T47D (cell line): ENCODE measurements at regions not wholly inside any gene's neighbourhood (a gene's known extent, or its start where the extent isn't known, plus 50 kb on each side); places are given as distances from the start of the nearest gene placed in this dataset.

ENCODE experiments used
- DNase-seq, 2 experiments: peaks; one replicate each; pipeline versions ENCODE4 v3.0.0 to v3.0.0-alpha.2; 2011 to 2012; ENCODE audit warnings: low read depth in 1 of 2, low spot score in 1 of 2
- JUND ChIP-seq: IDR thresholded peaks from 2 replicates; pipeline ENCODE4 v1.6.1; 2012; ENCODE audit warnings: low read depth
- in situ Hi-C: cut with HindIII; loops from 2 replicates; pipeline ENCODE4 v1.10.0; 2016; ENCODE audit warnings: low sequenced_read_pairs, low pct_unique_long_range_greater_than_20kb

DNA sequence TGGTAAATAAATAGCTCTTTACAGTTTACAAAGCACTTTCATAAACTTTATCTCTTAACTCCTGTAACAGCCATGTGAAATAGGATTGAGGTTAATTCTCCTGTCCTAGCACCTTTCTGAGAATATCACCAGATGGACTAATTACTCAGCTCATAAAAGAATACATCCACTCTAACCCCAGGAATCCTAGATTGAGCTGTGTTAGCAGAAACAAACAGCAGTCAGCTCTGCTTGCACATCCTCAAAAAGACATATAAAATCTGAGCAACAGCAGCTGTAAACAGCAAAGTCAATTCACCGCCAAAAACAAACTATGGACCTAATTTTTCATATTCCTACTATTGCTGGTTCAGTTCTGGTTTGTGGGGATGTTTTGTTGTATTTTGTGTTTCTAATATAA, 182.8 kb downstream of the QDPR start:
- TF ChIP-seq JUND = no peak
- in situ Hi-C loops = no loop called here
- DNase-seq = no peak

DNA sequence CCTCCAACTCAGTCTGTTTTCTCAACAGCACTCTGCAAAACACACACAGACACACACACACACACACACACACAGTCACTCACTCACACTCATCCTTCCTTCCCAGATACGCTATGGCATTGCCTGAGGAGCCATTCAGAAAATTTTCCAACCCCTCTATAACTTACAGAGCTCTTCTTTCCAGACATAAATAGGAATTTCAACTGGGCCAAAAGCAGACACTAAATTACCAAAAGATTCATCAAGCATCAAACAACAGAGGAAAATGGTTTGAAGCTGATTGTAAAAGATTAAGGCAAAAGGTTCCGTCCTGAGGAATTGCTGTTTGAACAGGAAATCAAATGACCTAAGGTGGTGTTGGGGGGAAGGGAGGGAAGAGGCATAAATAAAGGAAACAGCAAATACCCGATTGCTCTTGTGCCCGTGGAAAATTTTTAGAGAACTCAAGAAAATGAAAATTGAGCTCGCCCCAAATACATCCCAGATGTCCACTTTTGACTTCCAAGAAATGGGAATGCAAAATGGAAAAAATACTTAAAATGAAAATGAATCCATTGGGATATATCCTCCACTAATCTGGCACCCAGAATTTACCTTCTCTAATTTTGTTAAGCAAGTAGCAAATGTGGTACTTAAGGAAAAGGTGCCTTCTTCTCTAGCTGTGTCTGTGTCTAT, 183.6 kb downstream of the QDPR start:
- in situ Hi-C loops = no loop called here
- no peak for TF ChIP-seq JUND
- DNase-seq = no peak

DNA sequence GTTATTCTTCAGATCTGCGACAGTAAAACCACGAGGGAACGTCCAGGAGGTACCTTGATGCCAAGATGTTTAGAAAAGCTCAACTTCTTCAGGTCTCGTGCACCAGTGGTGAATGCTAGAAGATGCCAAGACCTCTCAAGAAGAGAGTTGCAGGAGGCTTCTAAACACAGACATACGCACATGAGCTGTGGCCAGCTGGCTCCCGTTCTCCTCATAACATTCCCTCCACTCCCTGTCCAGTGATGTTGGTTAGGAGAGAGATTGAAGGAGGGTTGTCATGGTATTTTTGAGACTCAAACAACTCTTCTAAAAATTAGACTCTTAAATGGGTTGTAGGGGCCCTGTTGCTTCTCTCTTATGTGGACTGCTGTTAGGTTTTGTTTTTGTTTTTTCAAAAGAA, 184.3 kb downstream of the QDPR start:
- DNase-seq = no peak
- in situ Hi-C loops = no loop called here
- TF ChIP-seq JUND = no peak

DNA sequence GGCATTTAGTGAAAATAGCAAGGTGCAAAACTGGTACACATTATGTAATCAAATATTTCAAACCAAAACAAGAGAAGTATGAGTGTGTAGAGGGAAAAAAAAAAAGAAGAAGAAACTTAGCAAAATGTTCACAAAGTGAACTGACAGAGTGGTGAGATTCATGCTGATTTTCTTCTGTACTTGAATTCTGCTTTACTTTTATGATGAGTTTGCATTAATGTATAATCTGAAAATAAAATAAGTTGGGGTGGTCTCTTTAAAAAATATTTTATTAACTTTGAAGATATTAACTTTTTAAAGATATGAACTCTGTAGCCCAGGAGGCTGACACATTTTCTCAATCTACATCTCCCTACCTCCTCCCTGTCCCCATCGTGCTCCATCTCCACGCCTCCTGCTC, 185.1 kb downstream of the QDPR start:
- no peak for DNase-seq
- TF ChIP-seq JUND = no peak
- in situ Hi-C loops = no loop called here

DNA sequence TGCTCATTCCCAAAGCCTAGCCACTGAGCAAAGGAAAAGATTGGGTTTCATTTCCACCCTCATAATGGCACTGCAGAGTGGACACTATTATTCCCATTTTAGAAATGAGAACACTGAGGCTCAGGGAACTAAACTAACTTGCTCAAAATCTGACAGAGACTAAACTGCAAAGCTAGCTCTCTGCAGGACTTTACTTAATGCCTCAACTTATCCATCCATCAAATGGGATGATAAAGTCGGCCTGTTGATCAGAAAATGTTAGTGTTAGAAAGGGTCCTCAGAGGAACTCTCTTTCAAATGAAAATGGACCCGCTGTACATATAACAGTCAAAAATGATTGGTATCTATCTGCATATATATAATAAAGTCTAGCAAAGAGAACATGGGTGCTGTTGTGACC, 186.8 kb downstream of the QDPR start:
- no peak for DNase-seq
- no peak for TF ChIP-seq JUND
- in situ Hi-C loops = no loop called here

DNA sequence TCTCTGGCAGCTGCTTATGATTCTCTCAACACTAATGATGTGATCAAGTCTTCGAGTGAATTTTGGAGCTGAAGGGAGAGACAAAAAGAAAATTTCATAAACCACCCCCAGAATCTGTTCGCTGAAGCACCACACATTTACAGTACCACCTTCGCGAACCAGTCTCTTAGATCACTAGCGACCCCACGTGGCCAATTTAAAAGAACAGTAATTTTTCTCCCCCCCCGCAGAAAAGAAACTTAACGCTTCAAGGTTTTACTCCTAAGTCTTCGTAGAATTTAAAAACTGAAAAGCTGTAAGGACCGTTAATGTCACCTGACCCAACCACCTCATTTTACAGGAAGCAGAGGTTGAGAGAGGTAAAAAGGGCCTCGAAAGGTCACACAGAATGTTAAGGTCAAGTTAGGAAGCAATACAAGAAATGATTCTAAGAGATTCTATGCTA, 187.5 kb downstream of the QDPR start:
- peak in 1 of 2 experiments; percentile 46 for DNase-seq
- in situ Hi-C loops = no loop called here

DNA sequence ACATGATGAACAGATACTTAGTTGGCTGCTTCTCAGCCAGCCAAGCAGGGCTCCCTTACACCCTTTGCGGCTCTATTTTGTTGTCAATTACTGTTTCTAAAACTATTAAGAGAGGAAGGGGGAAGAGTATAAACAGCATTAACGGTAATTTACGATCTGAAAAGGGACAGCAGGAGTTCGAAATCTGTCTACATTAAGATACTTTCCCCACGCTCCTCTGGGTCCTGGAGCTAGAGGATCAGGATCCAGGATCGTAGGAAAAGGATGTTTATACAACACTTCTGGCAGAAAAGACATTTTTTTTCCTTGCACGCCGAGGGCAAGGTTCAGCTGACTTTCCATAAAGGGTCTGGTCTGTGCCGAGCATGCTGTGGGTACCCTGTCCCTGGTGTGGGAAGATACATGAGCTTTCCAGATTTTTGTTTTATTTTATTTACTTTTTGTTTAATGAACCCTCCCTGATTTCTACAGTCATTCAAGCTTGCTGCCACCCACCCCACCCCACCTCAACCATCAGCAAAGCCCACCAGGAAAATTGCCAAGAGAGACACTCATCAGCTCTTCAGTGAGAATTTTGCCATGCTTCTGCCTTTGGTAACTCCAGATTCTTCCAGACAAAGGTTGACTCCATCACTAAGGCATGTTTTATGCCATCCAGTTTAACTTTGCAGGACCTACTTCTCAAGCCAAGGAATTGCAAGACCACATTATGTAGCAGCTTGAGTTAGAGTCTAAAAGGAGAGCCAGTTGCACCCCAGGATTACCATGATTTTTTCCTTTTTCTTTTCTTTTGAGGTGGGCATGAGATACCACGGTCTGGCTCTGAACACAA, 188.1 kb downstream of the QDPR start:
- TF ChIP-seq JUND = no peak
- DNase-seq = no peak
- in situ Hi-C loops = no loop called here

More for the DNA sequence above, 187.5 kb downstream of the QDPR start:
- TF ChIP-seq JUND = no peak

DNA sequence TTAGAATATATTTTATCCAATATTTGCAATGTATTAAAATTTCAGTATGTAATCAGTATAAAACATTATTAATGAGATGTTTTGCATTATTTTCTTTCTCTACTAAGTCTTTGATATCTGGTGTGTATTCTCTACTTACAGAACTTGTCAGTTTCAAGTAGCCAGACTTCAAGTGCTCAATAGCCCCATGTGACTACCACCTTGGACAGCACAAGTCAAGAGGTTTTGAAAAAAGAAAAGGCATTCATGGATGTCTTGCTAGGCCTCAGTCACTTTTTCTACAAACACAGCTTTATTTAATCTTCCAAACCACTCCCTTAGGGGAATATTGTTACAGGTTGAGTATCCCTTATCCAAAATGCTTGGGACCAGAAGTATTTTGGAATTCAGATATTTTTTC, 189.4 kb downstream of the QDPR start:
- TF ChIP-seq JUND = no peak
- no peak for DNase-seq
- in situ Hi-C loops = no loop called here

DNA sequence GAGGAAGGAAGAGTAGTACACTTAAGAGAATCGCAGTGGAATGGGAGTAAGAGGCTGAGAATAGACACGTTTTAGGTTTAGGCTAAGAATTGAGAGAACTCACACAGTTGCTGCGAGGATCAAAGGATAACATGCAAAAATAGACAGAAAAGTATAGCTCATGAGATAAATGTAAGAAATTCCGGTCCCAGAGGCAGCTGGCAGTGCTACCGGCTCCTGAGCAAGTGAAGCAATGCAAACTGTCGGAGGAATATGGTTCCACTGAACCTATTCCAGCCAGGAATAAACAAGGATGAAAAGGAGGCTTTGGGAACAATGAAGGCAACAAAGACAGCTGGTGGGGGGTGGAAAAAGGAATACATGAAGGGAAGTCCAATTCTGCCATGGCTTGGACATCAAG, 191.8 kb downstream of the QDPR start:
- in situ Hi-C loops = no loop called here
- DNase-seq = no peak
- TF ChIP-seq JUND = no peak

DNA sequence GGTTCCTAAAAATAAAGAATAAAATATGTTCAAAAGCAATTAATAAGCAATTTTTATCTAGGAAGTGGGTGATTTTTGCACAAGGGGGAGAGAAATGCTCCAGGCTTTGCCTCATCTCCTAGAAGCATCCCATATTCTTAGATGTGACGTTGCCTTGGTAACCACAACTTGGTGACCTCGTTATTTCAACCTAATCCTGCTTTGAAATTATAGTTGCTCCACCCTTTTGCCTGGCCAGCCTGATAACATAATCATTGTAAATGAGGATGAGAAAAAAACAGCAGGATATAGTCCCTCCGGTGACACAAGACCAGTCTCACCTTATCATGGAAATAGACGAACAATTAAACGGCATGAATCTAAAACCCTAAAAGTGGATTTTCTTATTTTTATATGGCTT, 194.4 kb downstream of the QDPR start:
- in situ Hi-C loops = no loop called here
- DNase-seq = no peak
- no peak for TF ChIP-seq JUND

DNA sequence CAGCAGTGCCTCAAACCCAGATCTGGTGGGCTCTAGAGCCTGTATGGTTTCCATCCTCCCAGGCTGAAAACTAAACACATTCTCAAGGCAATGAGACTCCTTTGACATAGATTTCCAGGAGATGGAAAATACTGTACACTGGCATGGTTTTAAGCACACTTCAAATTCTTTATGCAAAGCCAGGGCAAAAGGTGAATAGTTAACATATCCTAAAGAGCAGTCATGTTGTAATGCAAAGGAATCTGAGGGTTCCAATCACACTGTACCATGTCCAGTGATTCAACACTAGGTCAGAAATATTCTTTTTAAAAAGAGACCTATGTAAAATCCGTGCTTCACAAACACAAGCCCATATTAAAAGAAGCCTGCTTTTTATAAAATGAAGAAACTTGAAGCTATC, 195.3 kb downstream of the QDPR start:
- no peak for TF ChIP-seq JUND
- no peak for DNase-seq
- in situ Hi-C loops = no loop called here

DNA sequence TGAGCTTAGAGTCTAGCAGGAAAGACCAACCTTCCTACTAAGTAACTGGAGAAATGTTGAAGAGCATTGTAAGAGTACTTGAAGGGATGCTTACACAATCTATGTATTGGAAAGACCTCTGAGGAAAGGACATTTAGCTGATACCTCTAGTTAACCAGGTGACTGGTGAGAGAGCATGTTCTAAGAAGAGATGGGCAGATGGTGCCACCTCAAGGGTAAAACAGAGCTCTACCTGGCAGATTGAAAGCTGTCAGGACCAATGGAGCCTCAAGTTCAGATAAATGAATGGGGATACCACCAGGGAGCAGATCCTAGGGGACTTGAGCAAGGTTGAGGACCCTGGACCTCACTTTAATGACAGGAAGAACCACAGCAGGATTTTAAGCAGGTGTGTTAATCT, 196.4 kb downstream of the QDPR start:
- no peak for TF ChIP-seq JUND
- in situ Hi-C loops = no loop called here
- DNase-seq = peak in 1 of 2 experiments; percentile 10

DNA sequence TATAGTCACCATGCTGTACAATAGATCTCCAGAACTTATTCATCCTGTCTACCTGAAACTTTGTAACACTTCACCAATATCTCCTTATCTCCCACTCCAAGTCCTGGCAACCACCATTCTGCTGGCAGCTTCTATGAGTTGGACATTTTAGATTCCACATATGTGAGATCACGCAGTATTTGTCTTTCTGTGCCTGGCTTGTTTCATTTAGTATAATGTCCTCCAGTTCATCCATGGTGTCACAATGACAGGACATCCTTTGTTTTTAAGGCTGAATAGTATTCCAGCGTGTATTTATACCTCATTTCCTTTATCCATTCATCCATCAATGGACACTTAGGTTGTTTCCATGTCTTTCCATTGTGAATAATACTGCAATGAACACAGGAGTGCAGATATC, 198.7 kb downstream of the QDPR start:
- TF ChIP-seq JUND = no peak
- in situ Hi-C loops = no loop called here
- no peak for DNase-seq
